Endodermal cell (in vitro differentiated cells): ENCODE measurements at regions not wholly inside any gene's neighbourhood (a gene's known extent, or its start where the extent isn't known, plus 50 kb on each side); places are given as distances from the start of the nearest gene placed in this dataset.

Source experiments
- DNase-seq: peaks from one replicate; pipeline ENCODE4 v3.0.0-alpha.2; 2017
- H3K27ac ChIP-seq: 2 replicates; pipeline ENCODE4 v1.5.1; 2013; ENCODE audit warnings: mild to moderate bottlenecking, low read depth, low read length, moderate library complexity
- H3K27me3 ChIP-seq: 2 replicates; pipeline ENCODE4 v1.6.1; 2013; ENCODE audit warnings: mild to moderate bottlenecking, low read length, moderate library complexity; ENCODE audit not compliant: insufficient read depth, control insufficient read depth, poor library complexity, severe bottlenecking
- H3K36me3 ChIP-seq: 2 replicates; pipeline ENCODE4 v1.7.0; 2013; ENCODE audit warnings: mild to moderate bottlenecking, low read length, moderate library complexity; ENCODE audit not compliant: control insufficient read depth, insufficient read depth
- H3K4me1 ChIP-seq: one replicate; pipeline ENCODE4 v1.7.0; 2013; ENCODE audit warnings: low read length; ENCODE audit not compliant: control insufficient read depth, insufficient read depth
- H3K4me3 ChIP-seq: 2 replicates; pipeline ENCODE4 v1.5.1; 2013; ENCODE audit warnings: mild to moderate bottlenecking, low read length, moderate library complexity
- H3K9ac ChIP-seq: 2 replicates; pipeline ENCODE4 v1.6.1; 2013; ENCODE audit warnings: mild to moderate bottlenecking, low read length, moderate library complexity; ENCODE audit not compliant: poor library complexity, severe bottlenecking; ENCODE audit errors: extremely low read depth
- H3K9me3 ChIP-seq: 2 replicates; pipeline ENCODE4 v1.6.1; 2013; ENCODE audit warnings: mild to moderate bottlenecking, low read length, moderate library complexity; ENCODE audit not compliant: control insufficient read depth
- H3K27ac Mint-ChIP-seq: 2 replicates; pipeline ENCODE4 v1.8.0; 2020; ENCODE audit warnings: mixed read lengths
- H3K27me3 Mint-ChIP-seq: 2 replicates; pipeline ENCODE4 v1.8.0; 2021; ENCODE audit warnings: mild to moderate bottlenecking, mixed read lengths; ENCODE audit not compliant: insufficient read depth
- H3K36me3 Mint-ChIP-seq: 2 replicates; pipeline ENCODE4 v1.8.0; 2020; ENCODE audit warnings: low read depth, mixed read lengths
- H3K4me1 Mint-ChIP-seq: 2 replicates; pipeline ENCODE4 v1.8.0; 2020; ENCODE audit warnings: mixed read lengths
- H3K4me3 Mint-ChIP-seq: 2 replicates; pipeline ENCODE4 v1.8.0; 2020; ENCODE audit warnings: mild to moderate bottlenecking, moderate library complexity, mixed read lengths
- H3K9me3 Mint-ChIP-seq: 2 replicates; pipeline ENCODE4 v1.8.0; 2020; ENCODE audit warnings: mild to moderate bottlenecking, mixed read lengths
- WGBS, 2 experiments: methylation state at CpG; one replicate each; pipeline versions ENCODE4 v1.1.5 to v1.1.7; 2013; ENCODE audit warnings: missing lambda C conversion rate in 2 of 2, mixed read lengths in 1 of 2; ENCODE audit not compliant: insufficient coverage in 1 of 2, insufficient read length in 1 of 2; 5-methylcytosine and 5-hydroxymethylcytosine counted together
- TF ChIP-seq, protein P1 (sequence below): fragments of 200-600 bp; sonication (generic); conservative IDR thresholded peaks from 2 replicates; pipeline ENCODE4 v1.5.0; 2021; ENCODE audit warnings: antibody characterized with exemption, mild to moderate bottlenecking

- peaks cover 7% of the 10 kb centered on the region for H3K9me3 Mint-ChIP-seq
Measured at GRCh38 chr3:191634902-191635301, 173.9 kb downstream of the PYDC2 start.

GRCh38 chr3:191637611-191638010 lies 176.6 kb downstream of the PYDC2 start:
- Histone ChIP-seq H3K9me3 (peaks cover 6% of the 10 kb centered on the region), H3K27ac (no peak overlapping the region), H3K9ac (no peak overlapping the region), H3K4me1 (no peaks in the 10 kb centered on the region), H3K27me3 (no peaks in the 10 kb centered on the region), H3K36me3 (no peaks in the 10 kb centered on the region), H3K4me3 (no peak overlapping the region)
- Mint-ChIP-seq H3K9me3 (peaks cover 9% of the 10 kb centered on the region), H3K4me1 (peaks cover 2% of the 10 kb centered on the region), H3K27me3 (no peaks in the 10 kb centered on the region), H3K27ac (no peak overlapping the region), H3K4me3 (no peak overlapping the region), H3K36me3 (no peaks in the 10 kb centered on the region)
- TF ChIP-seq, protein P1, sequence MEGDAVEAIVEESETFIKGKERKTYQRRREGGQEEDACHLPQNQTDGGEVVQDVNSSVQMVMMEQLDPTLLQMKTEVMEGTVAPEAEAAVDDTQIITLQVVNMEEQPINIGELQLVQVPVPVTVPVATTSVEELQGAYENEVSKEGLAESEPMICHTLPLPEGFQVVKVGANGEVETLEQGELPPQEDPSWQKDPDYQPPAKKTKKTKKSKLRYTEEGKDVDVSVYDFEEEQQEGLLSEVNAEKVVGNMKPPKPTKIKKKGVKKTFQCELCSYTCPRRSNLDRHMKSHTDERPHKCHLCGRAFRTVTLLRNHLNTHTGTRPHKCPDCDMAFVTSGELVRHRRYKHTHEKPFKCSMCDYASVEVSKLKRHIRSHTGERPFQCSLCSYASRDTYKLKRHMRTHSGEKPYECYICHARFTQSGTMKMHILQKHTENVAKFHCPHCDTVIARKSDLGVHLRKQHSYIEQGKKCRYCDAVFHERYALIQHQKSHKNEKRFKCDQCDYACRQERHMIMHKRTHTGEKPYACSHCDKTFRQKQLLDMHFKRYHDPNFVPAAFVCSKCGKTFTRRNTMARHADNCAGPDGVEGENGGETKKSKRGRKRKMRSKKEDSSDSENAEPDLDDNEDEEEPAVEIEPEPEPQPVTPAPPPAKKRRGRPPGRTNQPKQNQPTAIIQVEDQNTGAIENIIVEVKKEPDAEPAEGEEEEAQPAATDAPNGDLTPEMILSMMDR, result no peak
- no peak for DNase-seq

More at GRCh38 chr3:191634902-191635301, 173.9 kb downstream of the PYDC2 start:
- WGBS, 2 experiments, result 84% methylated on average over 1 of the region's 1 CpG; no CpG with 5 or more reads in 1 of the 2 experiments
- no peak overlapping the region for H3K4me3 ChIP-seq
- Mint-ChIP-seq H3K4me3 (no peak overlapping the region), H3K36me3 (no peaks in the 10 kb centered on the region), H3K27ac (no peak overlapping the region), H3K27me3 (no peaks in the 10 kb centered on the region), H3K4me1 (peaks cover 2% of the 10 kb centered on the region)
- no peak for DNase-seq
- H3K9ac ChIP-seq, result no peak overlapping the region
- H3K27ac ChIP-seq, result no peak overlapping the region
- peaks cover 6% of the 10 kb centered on the region for H3K9me3 ChIP-seq
- TF ChIP-seq, protein P1, result no peak
- H3K4me1 ChIP-seq, result no peaks in the 10 kb centered on the region
- no peaks in the 10 kb centered on the region for H3K36me3 ChIP-seq
- no peaks in the 10 kb centered on the region for H3K27me3 ChIP-seq

- TF ChIP-seq, protein P1, result no peak
- Histone ChIP-seq H3K27me3 (no peaks in the 10 kb centered on the region), H3K9ac (no peak overlapping the region), H3K9me3 (peaks cover 18% of the 10 kb centered on the region), H3K4me3 (no peak overlapping the region), H3K4me1 (no peaks in the 10 kb centered on the region), H3K27ac (no peak overlapping the region), H3K36me3 (no peaks in the 10 kb centered on the region)
- Mint-ChIP-seq H3K27ac (no peak overlapping the region), H3K36me3 (peaks cover 4% of the 10 kb centered on the region), H3K27me3 (no peaks in the 10 kb centered on the region), H3K9me3 (peaks cover 19% of the 10 kb centered on the region), H3K4me1 (peaks cover 2% of the 10 kb centered on the region), H3K4me3 (no peak overlapping the region)
- DNase-seq, result no peak
- 93 to 100% methylated on average over 1 to 3 of the region's 3 CpGs for WGBS, 2 experiments
Measured at GRCh38 chr3:191641789-191642188, 180.8 kb downstream of the PYDC2 start.
